Right lobe of liver (tissue), 6 donors: ENCODE measurements at regions not wholly inside any gene's neighbourhood (a gene's known extent, or its start where the extent isn't known, plus 50 kb on each side); places are given as distances from the start of the nearest gene placed in this dataset.

ENCODE experiments used
- ATAC-seq, 4 donors: fragments of 200-7000 bp; cut with Tn5 transposase; one replicate each; pipeline ENCODE4 v1.9.1; 2020; ENCODE audit warnings: mild to moderate bottlenecking in 4 of 4, moderate library complexity in 4 of 4
- DNase-seq, 3 donors: peaks; one replicate each; pipeline ENCODE4 v3.0.0-alpha.2; 2020
- H3K27ac ChIP-seq, 3 donors: fragments of 200-600 bp; one replicate each; pipeline ENCODE4 v1.8.0; 2022
- H3K27me3 ChIP-seq, 2 donors: fragments of 200-600 bp; one replicate each; pipeline ENCODE4 v1.8.0; 2022
- H3K36me3 ChIP-seq, 4 donors: fragments of 200-600 bp; sonication (generic) in 1 of 4; one replicate each; pipeline versions ENCODE4 v1.5.1 to v1.8.0; 2017 to 2022; ENCODE audit warnings: control low read depth in 1 of 4
- H3K4me1 ChIP-seq, 4 donors: fragments of 200-600 bp; sonication (generic) in 1 of 4; one replicate each; pipeline versions ENCODE4 v1.5.1 to v1.8.0; 2017 to 2022; ENCODE audit warnings: control low read depth in 1 of 4
- H3K4me3 ChIP-seq, 3 donors: fragments of 200-600 bp; one replicate each; pipeline ENCODE4 v1.8.0; 2022
- H3K9me3 ChIP-seq, 4 donors: fragments of 200-600 bp; sonication (generic) in 1 of 4; one replicate each; pipeline versions ENCODE4 v1.5.1 to v1.8.0; 2017 to 2022; ENCODE audit warnings: control low read depth in 1 of 4
- POLR2A ChIP-seq: fragments of 450-650 bp; IDR thresholded peaks from one replicate; pipeline ENCODE4 v1.6.1; 2017; ENCODE audit warnings: antibody characterized with exemption, mild to moderate bottlenecking
- WGBS: methylation state at CpG from one replicate; pipeline ENCODE4 v1.1.6; 2018; ENCODE audit warnings: low coverage, low lambda C conversion rate; ENCODE audit not compliant: insufficient coverage; ENCODE audit errors: missing lambda C conversion rate; 5-methylcytosine and 5-hydroxymethylcytosine counted together
- intact Hi-C, 2 donors: fragments of 100-400 bp; cut with DNase I; formaldehyde crosslinking; loops; one replicate each; pipeline versions ENCODE4 v1.11.2 to v1.14.1; 2022
- TF ChIP-seq, protein P1 (sequence below), 4 donors: fragments of 200-600 bp in 3 of 4; fragments of 450-650 bp in 1 of 4; IDR thresholded peaks; one replicate each; pipeline versions ENCODE4 v1.5.1 to v1.8.0; 2016 to 2022; ENCODE audit warnings: antibody characterized with exemption in 4 of 4, mild to moderate bottlenecking in 2 of 4
- donor health status: DM: no; HTN: yes; CAD: no.
- donor health status: DM: no; HTN: no; CAD: no.
- donor health status: DM: no; HTN: no; CAD: no.
- donor health status: DM: no; HTN: yes; CAD: no.
- donor health status: DM: no; HTN: yes; CAD: no.

DNA sequence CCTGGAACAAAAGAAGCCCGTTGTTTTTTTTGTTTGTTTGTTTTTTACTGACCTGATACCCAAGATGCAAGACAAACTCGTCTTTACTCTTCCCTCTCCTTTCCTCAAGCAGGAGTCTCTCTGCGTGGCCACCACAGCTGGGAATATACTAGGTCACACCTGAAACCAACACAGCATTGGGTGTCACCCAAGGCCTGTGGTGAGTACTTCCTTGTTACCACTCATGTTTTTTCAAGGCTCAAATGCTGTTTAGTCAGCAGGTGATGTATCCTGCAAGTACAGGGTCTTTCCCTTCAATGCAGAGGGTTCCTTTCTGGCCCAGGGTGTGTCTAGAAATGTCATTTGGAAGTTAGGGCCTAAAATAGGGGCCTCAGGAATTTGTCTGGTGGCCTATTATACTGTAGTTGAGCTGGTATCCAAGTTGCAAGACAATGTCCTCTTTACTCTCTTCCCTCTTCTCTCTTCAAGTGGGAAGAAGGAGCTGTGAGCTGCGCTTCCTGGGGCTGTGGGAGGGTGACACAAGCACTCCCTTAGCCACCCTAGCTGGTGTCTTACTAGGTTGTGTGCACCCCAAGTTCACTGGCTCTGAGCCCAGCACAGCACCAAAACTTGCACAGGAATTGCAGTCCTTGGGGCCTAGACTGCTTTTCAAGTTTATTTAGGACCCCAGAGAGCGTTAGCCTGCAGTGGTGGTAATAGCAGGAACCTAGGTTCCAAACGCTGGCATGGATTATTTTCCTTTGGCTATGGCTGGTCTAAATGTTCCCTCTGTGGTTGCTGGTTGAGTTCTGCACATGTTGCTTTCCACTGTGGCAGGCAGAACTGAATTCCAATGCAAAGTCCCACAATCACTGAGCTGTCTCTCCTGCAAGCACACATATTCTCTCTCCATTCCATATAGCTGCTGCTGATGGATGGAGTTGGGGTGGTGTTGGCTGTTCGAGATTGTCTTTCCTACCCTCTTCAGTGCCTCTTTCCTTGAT is 91.4 kb upstream of the LYPLAL1 start:
- H3K36me3 ChIP-seq = no peaks in the 10 kb centered on the region
- intact Hi-C loops = no loop called here
- TF ChIP-seq, protein P1, sequence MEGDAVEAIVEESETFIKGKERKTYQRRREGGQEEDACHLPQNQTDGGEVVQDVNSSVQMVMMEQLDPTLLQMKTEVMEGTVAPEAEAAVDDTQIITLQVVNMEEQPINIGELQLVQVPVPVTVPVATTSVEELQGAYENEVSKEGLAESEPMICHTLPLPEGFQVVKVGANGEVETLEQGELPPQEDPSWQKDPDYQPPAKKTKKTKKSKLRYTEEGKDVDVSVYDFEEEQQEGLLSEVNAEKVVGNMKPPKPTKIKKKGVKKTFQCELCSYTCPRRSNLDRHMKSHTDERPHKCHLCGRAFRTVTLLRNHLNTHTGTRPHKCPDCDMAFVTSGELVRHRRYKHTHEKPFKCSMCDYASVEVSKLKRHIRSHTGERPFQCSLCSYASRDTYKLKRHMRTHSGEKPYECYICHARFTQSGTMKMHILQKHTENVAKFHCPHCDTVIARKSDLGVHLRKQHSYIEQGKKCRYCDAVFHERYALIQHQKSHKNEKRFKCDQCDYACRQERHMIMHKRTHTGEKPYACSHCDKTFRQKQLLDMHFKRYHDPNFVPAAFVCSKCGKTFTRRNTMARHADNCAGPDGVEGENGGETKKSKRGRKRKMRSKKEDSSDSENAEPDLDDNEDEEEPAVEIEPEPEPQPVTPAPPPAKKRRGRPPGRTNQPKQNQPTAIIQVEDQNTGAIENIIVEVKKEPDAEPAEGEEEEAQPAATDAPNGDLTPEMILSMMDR (IDR thresholded peaks at IDR 0.05) = no peak
- TF ChIP-seq POLR2A = no peak
- DNase-seq (no peak), ATAC-seq (no peak)
- no peak overlapping the region for H3K4me3 ChIP-seq
- H3K27me3 ChIP-seq = no peaks in the 10 kb centered on the region
- no peaks in the 10 kb centered on the region for H3K9me3 ChIP-seq
- 86% methylated on average over 5 of the region's 7 CpGs for WGBS
- peaks cover 0 to 2% (median under 1%) of the 10 kb centered on the region in 4 donors for H3K4me1 ChIP-seq
- no peak overlapping the region for H3K27ac ChIP-seq

GRCh38 chr1:219083631-219084030 is 90.0 kb upstream of the LYPLAL1 start:
- H3K27ac ChIP-seq = no peak overlapping the region
- H3K4me1 ChIP-seq = no peaks in the 10 kb centered on the region
- TF ChIP-seq, protein P1 (IDR thresholded peaks at IDR 0.05) = no peak
- no peak for TF ChIP-seq POLR2A
- H3K36me3 ChIP-seq = no peaks in the 10 kb centered on the region
- 64% methylated on average over 1 of the region's 1 CpG for WGBS
- no peaks in the 10 kb centered on the region for H3K9me3 ChIP-seq
- no peaks in the 10 kb centered on the region for H3K27me3 ChIP-seq
- DNase-seq (no peak), ATAC-seq (no peak)
- no peak overlapping the region for H3K4me3 ChIP-seq
- intact Hi-C loops = no loop called here

DNA sequence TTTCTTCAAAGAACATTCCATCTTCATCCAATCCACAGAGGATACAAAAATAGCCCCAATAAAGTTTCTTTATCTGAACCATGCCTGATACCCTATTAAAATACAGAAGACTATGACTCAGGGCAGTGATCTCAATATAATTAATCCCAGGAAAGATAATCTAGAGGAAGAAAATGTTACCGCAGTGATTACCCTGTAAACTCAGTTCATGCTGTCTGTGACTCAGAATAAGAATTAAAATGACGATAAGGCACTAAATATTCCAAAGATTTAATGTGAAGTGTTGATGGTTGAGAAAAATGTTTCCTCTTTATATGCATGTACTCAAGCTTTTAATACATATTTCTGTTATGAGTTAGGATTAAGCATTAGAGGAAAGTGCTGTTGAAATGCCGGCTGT is 88.6 kb upstream of the LYPLAL1 start:
- intact Hi-C loops = no loop called here
- ATAC-seq = no peak

GRCh38 chr1:219085988-219086387 is 87.7 kb upstream of the LYPLAL1 start:
- DNase-seq = no peak
- H3K4me1 ChIP-seq = no peaks in the 10 kb centered on the region

More for the DNA sequence above, 88.6 kb upstream of the LYPLAL1 start:
- Histone ChIP-seq H3K4me3 (no peak overlapping the region), H3K27me3 (no peaks in the 10 kb centered on the region), H3K9me3 (no peaks in the 10 kb centered on the region), H3K36me3 (no peaks in the 10 kb centered on the region), H3K27ac (no peak overlapping the region), H3K4me1 (no peaks in the 10 kb centered on the region)
- DNase-seq = no peak
- 83% methylated on average over 3 of the region's 3 CpGs for WGBS
- TF ChIP-seq, protein P1 (IDR thresholded peaks at IDR 0.05) = no peak
- no peak for TF ChIP-seq POLR2A

More at GRCh38 chr1:219085988-219086387, 87.7 kb upstream of the LYPLAL1 start:
- ATAC-seq = no peak
- Histone ChIP-seq H3K36me3 (no peaks in the 10 kb centered on the region), H3K9me3 (no peaks in the 10 kb centered on the region), H3K27ac (no peak overlapping the region), H3K4me3 (no peak overlapping the region), H3K27me3 (no peaks in the 10 kb centered on the region)
- WGBS = 54% methylated on average over 1 of the region's 1 CpG
- intact Hi-C loops = no loop called here
- TF ChIP-seq POLR2A = no peak
- TF ChIP-seq, protein P1 (IDR thresholded peaks at IDR 0.05) = no peak
